ENCODE measurements at regions not wholly inside any gene's neighbourhood (a gene's known extent, or its start where the extent isn't known, plus 50 kb on each side); places are given as distances from the start of the nearest gene placed in this dataset.

DNA sequence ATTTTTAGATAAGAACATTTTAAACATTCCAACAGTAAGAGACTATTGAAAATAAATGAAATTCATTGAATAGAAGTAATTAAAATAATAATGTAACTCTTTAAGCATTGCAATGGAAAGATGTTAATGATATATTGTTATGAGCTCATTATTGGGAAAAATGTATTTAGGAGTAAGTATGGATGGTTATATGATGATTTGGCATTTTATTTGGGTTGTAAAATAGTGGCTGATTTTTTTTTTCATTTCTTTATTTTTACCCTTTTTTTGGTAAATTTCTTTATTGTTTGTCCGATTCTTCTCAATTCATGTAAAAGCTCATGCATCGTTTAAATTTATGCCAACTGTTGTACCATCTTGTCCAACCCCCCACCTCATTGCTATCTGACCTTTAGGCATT lies 539.9 kb downstream of the HS3ST4 start:
- no peak for ATAC-seq (ENCODE audit: poor library complexity)
- ChIA-PET CTCF (interaction anchor here (1.4 kb wide), 1 partner anchor 11 kb away, joined by 3 read pairs; no protein-coding TSS in a partner anchor), POLR2A (no interaction called here)

DNA sequence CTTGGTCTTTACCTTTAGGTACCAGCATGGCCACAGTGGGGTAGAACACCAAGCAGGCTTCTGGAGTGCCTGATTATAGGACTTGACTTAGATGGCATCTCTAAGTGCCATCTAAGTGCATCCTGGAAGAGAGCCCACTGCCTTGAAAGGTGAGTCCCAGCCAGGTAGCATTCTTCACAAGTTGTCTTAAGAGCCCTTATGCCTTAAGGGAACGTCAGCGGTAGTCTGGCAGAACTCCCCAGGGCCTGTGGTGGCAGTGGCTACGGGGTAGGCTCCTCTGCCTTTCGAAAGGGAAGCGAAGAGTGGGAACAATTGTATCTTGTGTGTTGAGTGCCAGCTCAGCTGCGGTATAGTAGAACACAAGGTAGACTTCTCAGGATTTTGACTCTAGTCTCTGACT lies 549.0 kb downstream of the HS3ST4 start:
- POLR2A ChIA-PET = no interaction called here
- no peak for DNase-seq

More for the DNA sequence above, 539.9 kb downstream of the HS3ST4 start:
- peaks cover 8% of the 10 kb centered on the region for H3K27me3 Mint-ChIP-seq
- intact Hi-C loops (cut with DNase I, micrococcal nuclease) = no loop called here
- no peaks in the 10 kb centered on the region for H3K36me3 Mint-ChIP-seq (ENCODE audit: low read depth)
- Histone ChIP-seq H3K36me3 (ENCODE audit: insufficient read depth, low read length) (no peaks in the 10 kb centered on the region), H3K4me1 (ENCODE audit: insufficient read depth, low read length) (no peaks in the 10 kb centered on the region), H3K27me3 (ENCODE audit: control insufficient read depth in 1 of 2, insufficient read depth in 2 of 2, low read length in 2 of 2) (no peaks in the 10 kb centered on the region), H3K4me3 (ENCODE audit: low read length) (no peak overlapping the region), H3K9me3 (ENCODE audit: control insufficient read depth in 1 of 2, insufficient read depth in 1 of 2, low read length in 2 of 2) (no peaks in the 10 kb centered on the region), H3K27ac (ENCODE audit: low read depth in 1 of 2, low read length in 2 of 2) (no peak overlapping the region)
- no peak for TF ChIP-seq CTCF (IDR thresholded peaks at IDR 0.05)
- H3K4me1 Mint-ChIP-seq (ENCODE audit: low read depth) = no peaks in the 10 kb centered on the region
- no peaks in the 10 kb centered on the region for H3K9me3 Mint-ChIP-seq
- H3K4me3 Mint-ChIP-seq = no peak overlapping the region
- no peak for DNase-seq
- H3K27ac Mint-ChIP-seq = no peak overlapping the region

GRCh38 chr16:26247063-26247462 lies 555.3 kb downstream of the HS3ST4 start:
- Histone ChIP-seq H3K36me3 (ENCODE audit: insufficient read depth, low read length) (no peaks in the 10 kb centered on the region), H3K27me3 (ENCODE audit: control insufficient read depth in 1 of 2, insufficient read depth in 2 of 2, low read length in 2 of 2) (no peaks in the 10 kb centered on the region), H3K4me3 (ENCODE audit: low read length) (no peak overlapping the region), H3K27ac (ENCODE audit: low read depth in 1 of 2, low read length in 2 of 2) (no peak overlapping the region), H3K9me3 (ENCODE audit: control insufficient read depth in 1 of 2, insufficient read depth in 1 of 2, low read length in 2 of 2) (no peaks in the 10 kb centered on the region), H3K4me1 (ENCODE audit: insufficient read depth, low read length) (no peaks in the 10 kb centered on the region)
- Mint-ChIP-seq H3K4me1 (ENCODE audit: low read depth) (no peaks in the 10 kb centered on the region), H3K9me3 (peaks cover 9% of the 10 kb centered on the region), H3K4me3 (no peak overlapping the region), H3K36me3 (ENCODE audit: low read depth) (no peaks in the 10 kb centered on the region), H3K27ac (no peak overlapping the region), H3K27me3 (peaks cover 5% of the 10 kb centered on the region)
- DNase-seq = no peak
- ATAC-seq (ENCODE audit: poor library complexity) = no peak
- no peak for TF ChIP-seq CTCF (IDR thresholded peaks at IDR 0.05)
- POLR2A ChIA-PET = no interaction called here
- CTCF ChIA-PET = no interaction called here
- intact Hi-C loops (cut with DNase I, micrococcal nuclease) = no loop called here

More for the DNA sequence above, 549.0 kb downstream of the HS3ST4 start:
- Histone ChIP-seq H3K27ac (ENCODE audit: low read depth in 1 of 2, low read length in 2 of 2) (no peak overlapping the region), H3K9me3 (ENCODE audit: control insufficient read depth in 1 of 2, insufficient read depth in 1 of 2, low read length in 2 of 2) (peaks cover 0 to 5% of the 10 kb centered on the region in 2 experiments), H3K4me3 (ENCODE audit: low read length) (no peak overlapping the region), H3K36me3 (ENCODE audit: insufficient read depth, low read length) (no peaks in the 10 kb centered on the region), H3K27me3 (ENCODE audit: control insufficient read depth in 1 of 2, insufficient read depth in 2 of 2, low read length in 2 of 2) (no peaks in the 10 kb centered on the region), H3K4me1 (ENCODE audit: insufficient read depth, low read length) (no peaks in the 10 kb centered on the region)
- peaks cover 22% of the 10 kb centered on the region for H3K27me3 Mint-ChIP-seq
- no peak for ATAC-seq (ENCODE audit: poor library complexity)
- CTCF ChIA-PET = no interaction called here
- no peaks in the 10 kb centered on the region for H3K36me3 Mint-ChIP-seq (ENCODE audit: low read depth)
- H3K27ac Mint-ChIP-seq = no peak overlapping the region
- no peak for TF ChIP-seq CTCF (IDR thresholded peaks at IDR 0.05)
- H3K9me3 Mint-ChIP-seq = peaks cover 9% of the 10 kb centered on the region
- no peaks in the 10 kb centered on the region for H3K4me1 Mint-ChIP-seq (ENCODE audit: low read depth)
- H3K4me3 Mint-ChIP-seq = no peak overlapping the region
- intact Hi-C loops (cut with DNase I, micrococcal nuclease) = no loop called here
